K562 (cell line): ENCODE measurements at regions not wholly inside any gene's neighbourhood (a gene's known extent, or its start where the extent isn't known, plus 50 kb on each side); places are given as distances from the start of the nearest gene placed in this dataset.

Source experiments
- ATAC-seq: fragments of 200-7000 bp; cut with Tn5 transposase; 3 replicates; pipeline ENCODE4 v1.9.1; 2020; ENCODE audit warnings: moderate library complexity
- BruUV-seq: library from RNA; stranded (reverse); fragments of 400-500 nt; replicated peaks from 2 replicates; lab custom pipeline; 2021; lab: Mats Ljungman, UMichigan
- CTCF ChIA-PET: fragments of 300-600 bp; formaldehyde crosslinking; extraction: SDS; loops from one replicate; lab custom pipeline; 2021; ENCODE audit warnings: low intra/inter-chr PET ratio; lab: Yijun Ruan, JAX
- POLR2A ChIA-PET: fragments of 300-600, 350-650 bp; sonication (Branson Sonifier 250); formaldehyde crosslinking; extraction: SDS; loops from one replicate; lab custom pipeline; 2021; ENCODE audit warnings: antibody characterized with exemption, inconsistent platforms; lab: Yijun Ruan, JAX
- DNase-seq, 4 experiments: peaks; one replicate each; pipeline versions ENCODE4 v3.0.0 to v3.0.0-alpha.2; 2011 to 2018; ENCODE audit warnings: low spot score in 3 of 4, mixed read lengths in 3 of 4; ENCODE audit errors: extremely low read depth in 1 of 4
- FAIRE-seq: peaks from 2 replicates; lab custom pipeline; 2011; peaks lifted over from hg19 to GRCh38; lab: Jason Lieb, UNC
- H2AFZ ChIP-seq: 2 replicates; pipeline ENCODE4 v1.6.0; 2011; ENCODE audit warnings: low read depth, low read length, control low read depth, inconsistent platforms
- H3K27ac ChIP-seq: fragments of 200-600 bp; 3 replicates; pipeline ENCODE4 v1.8.0; 2011; ENCODE audit warnings: low read depth, mild to moderate bottlenecking, control low read depth, inconsistent platforms, low read length, moderate library complexity, mixed read lengths; ENCODE audit errors: extremely low read depth
- H3K27me3 ChIP-seq, 2 experiments: fragments of 300-600 bp in 1 of 2; 2 replicates in 1 of 2; 3 replicates in 1 of 2; pipeline versions ENCODE4 v1.6.0 to v1.8.0; 2011; ENCODE audit warnings: inconsistent platforms in 2 of 2, low read length in 2 of 2, mild to moderate bottlenecking in 1 of 2, mixed read lengths in 1 of 2, moderate library complexity in 1 of 2; ENCODE audit not compliant: control insufficient read depth in 2 of 2, insufficient read depth in 2 of 2
- H3K36me3 ChIP-seq: fragments of 300-600 bp; 3 replicates; pipeline ENCODE4 v1.8.0; 2011; ENCODE audit warnings: mild to moderate bottlenecking, low read length, inconsistent platforms; ENCODE audit not compliant: control insufficient read depth, insufficient read depth
- H3K4me1 ChIP-seq, 2 experiments: fragments of 200-600 bp in 1 of 2; replicated peaks in 1 of 2; 2 replicates in 1 of 2; 3 replicates in 1 of 2; pipeline versions ENCODE4 v1.5.1 to v1.8.0; 2011; ENCODE audit warnings: inconsistent platforms in 2 of 2, low read length in 2 of 2, mild to moderate bottlenecking in 1 of 2, mixed read lengths in 1 of 2, moderate library complexity in 1 of 2; ENCODE audit not compliant: control insufficient read depth in 2 of 2, insufficient read depth in 2 of 2
- H3K4me2 ChIP-seq: 2 replicates; pipeline ENCODE4 v1.6.1; 2011; ENCODE audit warnings: low read length, control low read depth, inconsistent platforms, mixed read lengths; ENCODE audit not compliant: insufficient read depth
- H3K4me3 ChIP-seq: fragments of 200-600 bp; sonication (generic), shearing (Covaris generic); 2 replicates; pipeline ENCODE4 v1.5.1; 2016; ENCODE audit warnings: control low read depth, inconsistent platforms
- H3K79me2 ChIP-seq: fragments of 200-600 bp; 3 replicates; pipeline ENCODE4 v1.8.0; 2011; ENCODE audit warnings: low read length, inconsistent platforms; ENCODE audit not compliant: control insufficient read depth, insufficient read depth
- H3K9ac ChIP-seq, 2 experiments: 2 replicates each; pipeline versions ENCODE4 v1.6.0 to v1.6.1; 2011; ENCODE audit warnings: low read depth in 2 of 2, low read length in 2 of 2, control low read depth in 1 of 2, inconsistent platforms in 1 of 2, mild to moderate bottlenecking in 1 of 2, mixed read lengths in 1 of 2; ENCODE audit not compliant: insufficient read depth in 1 of 2
- H3K9me1 ChIP-seq: one replicate; pipeline ENCODE4 v1.6.0; 2011; ENCODE audit warnings: inconsistent platforms, mild to moderate bottlenecking, low read length, moderate library complexity; ENCODE audit not compliant: control insufficient read depth, insufficient read depth
- H3K9me3 ChIP-seq: replicated peaks from 2 replicates; pipeline ENCODE4 v1.5.1; 2011; ENCODE audit warnings: low read depth, low read length, inconsistent platforms; ENCODE audit not compliant: control insufficient read depth, insufficient read depth
- H4K20me1 ChIP-seq: replicated peaks from 2 replicates; pipeline ENCODE4 v1.6.1; 2011; ENCODE audit warnings: low read length, inconsistent platforms, mixed read lengths; ENCODE audit not compliant: control insufficient read depth, insufficient read depth
- BCOR ChIP-seq: fragments of 450-650 bp; IDR thresholded peaks from 2 replicates; pipeline ENCODE4 v1.6.1; 2016
- BHLHE40 ChIP-seq: IDR thresholded peaks from 2 replicates; pipeline ENCODE4 v1.6.1; 2011; ENCODE audit warnings: low read length, improper control_type of control experiment
- GTF2F1 ChIP-seq: IDR thresholded peaks from 2 replicates; pipeline ENCODE4 v1.6.1; 2011; ENCODE audit warnings: low read depth, low read length, improper control_type of control experiment
- HNRNPH1 ChIP-seq: fragments of 200-400 bp; formaldehyde crosslinking; optimal IDR thresholded peaks from 2 replicates; pipeline ENCODE3; 2017; ENCODE audit warnings: low read depth, mild to moderate bottlenecking, low read length, moderate library complexity
- MEF2D ChIP-seq: conservative IDR thresholded peaks from 2 replicates; pipeline ENCODE4 v1.6.1; 2016; ENCODE audit warnings: low read depth, missing genetic modification characterization, missing compliant biosample characterization
- MIER1 ChIP-seq: fragments of 450-650 bp; IDR thresholded peaks from 2 replicates; pipeline ENCODE4 v1.6.1; 2016; ENCODE audit warnings: antibody characterized with exemption, mild to moderate bottlenecking, low read depth
- RHOXF2B ChIP-seq: fragments of 250-450 bp; sonication (Bioruptor Pico); conservative IDR thresholded peaks from 2 replicates; pipeline ENCODE4 v1.5.1; 2021
- ZSCAN29 ChIP-seq: fragments of 450-650 bp; IDR thresholded peaks from 2 replicates; pipeline ENCODE4 v1.6.1; 2017
- WGBS: fragments of 100-300 bp; shearing (Covaris generic); methylation state at CpG from one replicate; pipeline ENCODE4 v1.1.6; 2016; ENCODE audit warnings: low coverage, mixed read lengths; ENCODE audit not compliant: insufficient coverage; ENCODE audit errors: missing lambda C conversion rate; 5-methylcytosine and 5-hydroxymethylcytosine counted together
- in situ Hi-C: fragments of 300-500 bp; cut with MboI; formaldehyde crosslinking; loops from 4 replicates; pipeline ENCODE4 v1.15.0; 2018; ENCODE audit warnings: inconsistent platforms, mixed read lengths
- intact Hi-C: fragments of 100-400 bp; cut with micrococcal nuclease; formaldehyde crosslinking; loops from 2 replicates; pipeline ENCODE4 v1.14.2; 2022
- TF ChIP-seq, protein P1 (sequence below): fragments of 250-450 bp; sonication (Bioruptor Pico); IDR thresholded peaks from 2 replicates; pipeline ENCODE4 v1.8.0; 2021; ENCODE audit warnings: moderate library complexity, mild to moderate bottlenecking, inconsistent platforms
- TF ChIP-seq, protein P2 (sequence below): sonication (generic); formaldehyde crosslinking; IDR thresholded peaks from 2 replicates; pipeline ENCODE4 v1.8.1; 2023; ENCODE audit warnings: mild to moderate bottlenecking, missing genetic modification reagents

DNA sequence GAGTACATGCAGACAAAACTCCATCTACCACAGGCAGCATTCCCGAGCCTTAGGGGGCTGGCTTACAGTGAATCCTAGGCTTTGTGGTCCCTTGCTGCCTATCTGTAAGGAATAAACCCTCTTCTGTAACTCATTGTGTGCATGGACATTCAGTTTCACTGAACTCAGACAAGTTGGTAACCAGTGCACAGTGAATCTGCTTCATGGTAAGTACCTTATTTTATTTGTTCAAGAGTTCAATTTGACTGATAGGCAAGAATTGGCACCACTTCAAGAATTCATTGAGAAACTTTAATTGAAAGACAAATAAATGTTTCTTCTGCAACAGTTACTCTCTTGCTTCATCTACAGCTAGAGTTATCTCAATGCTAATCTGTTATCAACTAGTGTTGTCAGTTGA, 57.2 kb upstream of the PRRG1 start:
- BruUV-seq: no TSS peak
- FAIRE-seq: no peak
- no peak for DNase-seq
- intact Hi-C loops: no loop called here
- Histone ChIP-seq H3K36me3 (no peaks in the 10 kb centered on the region), H3K4me2 (no peak overlapping the region), H3K27ac (no peak overlapping the region), H3K9me3 (no peaks in the 10 kb centered on the region), H4K20me1 (no peaks in the 10 kb centered on the region), H3K79me2 (no peaks in the 10 kb centered on the region), H3K27me3 (no peaks in the 10 kb centered on the region), H3K4me3 (no peak overlapping the region), H3K9me1 (no peaks in the 10 kb centered on the region), H3K9ac (no peak overlapping the region), H3K4me1 (no peaks in the 10 kb centered on the region), H2AFZ (no peak overlapping the region)
- no peak for ATAC-seq
- in situ Hi-C loops: loop anchor here (5.0 kb wide), 1 partner anchor 210 kb away; no protein-coding TSS in a partner anchor
- 0% methylated on average over 1 of the region's 1 CpG for WGBS
- POLR2A ChIA-PET: no interaction called here
- TF ChIP-seq, protein P1, sequence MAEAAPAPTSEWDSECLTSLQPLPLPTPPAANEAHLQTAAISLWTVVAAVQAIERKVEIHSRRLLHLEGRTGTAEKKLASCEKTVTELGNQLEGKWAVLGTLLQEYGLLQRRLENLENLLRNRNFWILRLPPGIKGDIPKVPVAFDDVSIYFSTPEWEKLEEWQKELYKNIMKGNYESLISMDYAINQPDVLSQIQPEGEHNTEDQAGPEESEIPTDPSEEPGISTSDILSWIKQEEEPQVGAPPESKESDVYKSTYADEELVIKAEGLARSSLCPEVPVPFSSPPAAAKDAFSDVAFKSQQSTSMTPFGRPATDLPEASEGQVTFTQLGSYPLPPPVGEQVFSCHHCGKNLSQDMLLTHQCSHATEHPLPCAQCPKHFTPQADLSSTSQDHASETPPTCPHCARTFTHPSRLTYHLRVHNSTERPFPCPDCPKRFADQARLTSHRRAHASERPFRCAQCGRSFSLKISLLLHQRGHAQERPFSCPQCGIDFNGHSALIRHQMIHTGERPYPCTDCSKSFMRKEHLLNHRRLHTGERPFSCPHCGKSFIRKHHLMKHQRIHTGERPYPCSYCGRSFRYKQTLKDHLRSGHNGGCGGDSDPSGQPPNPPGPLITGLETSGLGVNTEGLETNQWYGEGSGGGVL: no peak
- TF ChIP-seq MEF2D (tag): no peak
- TF ChIP-seq HNRNPH1: no peak
- no peak for TF ChIP-seq GTF2F1
- no peak for TF ChIP-seq BCOR
- no peak for TF ChIP-seq MIER1
- no peak for TF ChIP-seq BHLHE40
- no peak for TF ChIP-seq ZSCAN29
- no peak for TF ChIP-seq RHOXF2B (CRISPR knock-in tag)
- TF ChIP-seq, protein P2, sequence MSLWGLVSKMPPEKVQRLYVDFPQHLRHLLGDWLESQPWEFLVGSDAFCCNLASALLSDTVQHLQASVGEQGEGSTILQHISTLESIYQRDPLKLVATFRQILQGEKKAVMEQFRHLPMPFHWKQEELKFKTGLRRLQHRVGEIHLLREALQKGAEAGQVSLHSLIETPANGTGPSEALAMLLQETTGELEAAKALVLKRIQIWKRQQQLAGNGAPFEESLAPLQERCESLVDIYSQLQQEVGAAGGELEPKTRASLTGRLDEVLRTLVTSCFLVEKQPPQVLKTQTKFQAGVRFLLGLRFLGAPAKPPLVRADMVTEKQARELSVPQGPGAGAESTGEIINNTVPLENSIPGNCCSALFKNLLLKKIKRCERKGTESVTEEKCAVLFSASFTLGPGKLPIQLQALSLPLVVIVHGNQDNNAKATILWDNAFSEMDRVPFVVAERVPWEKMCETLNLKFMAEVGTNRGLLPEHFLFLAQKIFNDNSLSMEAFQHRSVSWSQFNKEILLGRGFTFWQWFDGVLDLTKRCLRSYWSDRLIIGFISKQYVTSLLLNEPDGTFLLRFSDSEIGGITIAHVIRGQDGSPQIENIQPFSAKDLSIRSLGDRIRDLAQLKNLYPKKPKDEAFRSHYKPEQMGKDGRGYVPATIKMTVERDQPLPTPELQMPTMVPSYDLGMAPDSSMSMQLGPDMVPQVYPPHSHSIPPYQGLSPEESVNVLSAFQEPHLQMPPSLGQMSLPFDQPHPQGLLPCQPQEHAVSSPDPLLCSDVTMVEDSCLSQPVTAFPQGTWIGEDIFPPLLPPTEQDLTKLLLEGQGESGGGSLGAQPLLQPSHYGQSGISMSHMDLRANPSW (CRISPR knock-in tag): no peak
- CTCF ChIA-PET: no interaction called here
